DOHH2 (cell line): ENCODE measurements at regions not wholly inside any gene's neighbourhood (a gene's known extent, or its start where the extent isn't known, plus 50 kb on each side); places are given as distances from the start of the nearest gene placed in this dataset.
"Not testable (repeated sequence)": the region's sequence is repeated elsewhere in the genome, so short reads cannot be mapped to it uniquely, and the experiment has no call there.

Experiments
- H3F3A ChIP-seq: fragments of 200-600 bp; sonication (generic), shearing (Covaris generic); 2 replicates; pipeline ENCODE4 v1.6.0; 2016; ENCODE audit warnings: antibody characterized with exemption, mild to moderate bottlenecking; ENCODE audit not compliant: control insufficient read depth, insufficient read depth
- H3K27ac ChIP-seq: fragments of 200-600 bp; sonication (generic); 2 replicates; pipeline ENCODE4 v1.5.1; 2014; ENCODE audit warnings: low read depth, mild to moderate bottlenecking, low read length, moderate library complexity
- H3K27me3 ChIP-seq: fragments of 200-600 bp; sonication (generic); 2 replicates; pipeline ENCODE4 v1.6.1; 2014; ENCODE audit warnings: mild to moderate bottlenecking, low read length, mixed read lengths; ENCODE audit not compliant: control insufficient read depth
- H3K36me3 ChIP-seq: fragments of 200-600 bp; sonication (generic); 2 replicates; pipeline ENCODE4 v1.6.1; 2014; ENCODE audit warnings: mild to moderate bottlenecking, low read length, moderate library complexity, mixed read lengths; ENCODE audit not compliant: control insufficient read depth
- H3K4me1 ChIP-seq: fragments of 200-600 bp; sonication (generic); 2 replicates; pipeline ENCODE4 v1.6.1; 2014; ENCODE audit warnings: mild to moderate bottlenecking, low read length, mixed read lengths; ENCODE audit not compliant: control insufficient read depth
- H3K4me2 ChIP-seq: fragments of 200-600 bp; sonication (generic); 2 replicates; pipeline ENCODE4 v1.6.0; 2014; ENCODE audit warnings: mild to moderate bottlenecking, low read length, moderate library complexity
- H3K4me3 ChIP-seq: fragments of 200-600 bp; sonication (generic); 2 replicates; pipeline ENCODE4 v1.5.1; 2014; ENCODE audit warnings: mild to moderate bottlenecking, low read length, mixed read lengths
- H3K79me2 ChIP-seq: fragments of 200-600 bp; sonication (generic); 2 replicates; pipeline ENCODE4 v1.6.1; 2014; ENCODE audit warnings: mild to moderate bottlenecking, low read length, mixed read lengths; ENCODE audit not compliant: control insufficient read depth
- H3K9me2 ChIP-seq: fragments of 200-600 bp; sonication (generic); replicated peaks from 2 replicates; pipeline ENCODE4 v1.6.1; 2014; ENCODE audit warnings: mild to moderate bottlenecking, low read length, mixed read lengths; ENCODE audit not compliant: control insufficient read depth
- H3K9me3 ChIP-seq: fragments of 200-600 bp; sonication (generic); 2 replicates; pipeline ENCODE4 v1.6.1; 2014; ENCODE audit warnings: antibody characterized with exemption, low read length, mixed read lengths; ENCODE audit not compliant: control insufficient read depth, insufficient read depth
- H4K20me1 ChIP-seq: fragments of 200-600 bp; sonication (generic); 2 replicates; pipeline ENCODE4 v1.6.0; 2014; ENCODE audit warnings: low read depth, mild to moderate bottlenecking, antibody characterized with exemption, low read length, moderate library complexity; ENCODE audit not compliant: control insufficient read depth, insufficient read depth
- CTCF ChIP-seq: fragments of 200-600 bp; sonication (generic); IDR thresholded peaks from one replicate; pipeline ENCODE4 v1.5.1; 2014; ENCODE audit warnings: antibody characterized with exemption, mild to moderate bottlenecking, low read depth, low read length; ENCODE audit not compliant: poor library complexity, severe bottlenecking
- EZH2phosphoT487 ChIP-seq: fragments of 200-600 bp; sonication (generic); IDR thresholded peaks from 2 replicates; pipeline ENCODE4 v1.6.1; 2017; ENCODE audit warnings: borderline replicate concordance, mild to moderate bottlenecking, antibody characterized with exemption, low read length, moderate library complexity, mixed read lengths

DNA sequence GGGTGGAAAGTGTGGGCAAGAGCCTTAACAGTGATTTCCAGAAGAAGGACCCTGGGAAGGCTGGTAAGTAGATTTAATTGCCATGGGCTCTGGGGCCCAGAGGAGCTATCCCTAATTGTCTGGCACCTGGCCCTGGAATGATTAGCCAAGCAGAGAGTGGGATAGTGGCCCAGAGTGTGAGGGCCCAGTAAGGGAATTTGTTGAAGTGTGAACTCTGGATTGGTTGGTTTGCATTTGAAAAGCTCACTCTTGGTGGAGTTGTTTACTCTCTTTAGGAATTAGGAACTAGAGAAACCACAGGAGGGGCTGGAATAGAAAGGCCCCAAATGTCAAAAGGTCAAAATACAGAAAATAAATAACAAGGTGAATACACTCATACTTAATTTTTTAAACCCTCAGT lies 207.1 kb downstream of the GABRG2 start:
- H3K79me2 ChIP-seq, result no peaks in the 10 kb centered on the region
- H3K27me3 ChIP-seq, result no peaks in the 10 kb centered on the region
- H3K9me3 ChIP-seq, result no peaks in the 10 kb centered on the region
- TF ChIP-seq CTCF, result no peak
- TF ChIP-seq EZH2phosphoT487, result no peak
- no peak overlapping the region for H3K27ac ChIP-seq
- no peaks in the 10 kb centered on the region for H3K36me3 ChIP-seq
- no peaks in the 10 kb centered on the region for H3K4me1 ChIP-seq
- H3K9me2 ChIP-seq, result no peaks in the 10 kb centered on the region
- no peak overlapping the region for H3K4me2 ChIP-seq
- no peaks in the 10 kb centered on the region for H3F3A ChIP-seq
- no peak overlapping the region for H3K4me3 ChIP-seq
- no peaks in the 10 kb centered on the region for H4K20me1 ChIP-seq

- H3K4me3 ChIP-seq, H3K4me2 ChIP-seq, H3K9me2 ChIP-seq, H3K9me3 ChIP-seq, H3K27me3 ChIP-seq, H3K27ac ChIP-seq, H3F3A ChIP-seq, H3K36me3 ChIP-seq, H4K20me1 ChIP-seq, H3K4me1 ChIP-seq, H3K79me2 ChIP-seq: not testable (repeated sequence)
These were observed 207.8 kb downstream of the GABRG2 start for GRCh38 chr5:162275387-162275786.

DNA sequence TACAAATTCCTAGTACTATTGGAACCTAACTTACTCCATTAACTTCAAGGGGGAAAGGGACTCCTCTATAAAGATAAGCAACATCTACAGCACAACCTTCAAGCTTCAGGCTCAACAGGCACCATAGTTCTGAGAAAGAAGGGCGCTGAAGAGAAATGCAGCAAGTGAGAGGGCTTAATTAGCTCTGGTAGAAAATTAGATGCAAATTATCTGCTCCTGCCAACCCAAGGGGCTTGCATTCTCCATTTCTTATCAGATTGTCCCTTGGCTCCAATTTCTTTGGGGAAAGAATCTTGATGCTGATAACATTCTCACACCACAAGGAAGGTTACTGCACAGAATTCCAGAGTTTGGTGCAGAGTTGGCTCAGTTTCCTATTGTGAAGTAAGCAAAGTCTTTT lies 214.6 kb downstream of the GABRG2 start:
- Histone ChIP-seq H3F3A (no peaks in the 10 kb centered on the region), H3K79me2 (no peaks in the 10 kb centered on the region), H3K4me1 (no peaks in the 10 kb centered on the region), H3K9me3 (no peaks in the 10 kb centered on the region), H3K4me3 (no peak overlapping the region), H3K36me3 (no peaks in the 10 kb centered on the region), H3K27me3 (no peaks in the 10 kb centered on the region), H3K27ac (no peak overlapping the region), H4K20me1 (no peaks in the 10 kb centered on the region), H3K9me2 (no peaks in the 10 kb centered on the region), H3K4me2 (no peak overlapping the region)
- TF ChIP-seq CTCF, result no peak
- TF ChIP-seq EZH2phosphoT487, result no peak

- no peaks in the 10 kb centered on the region for H3F3A ChIP-seq
- H3K4me2 ChIP-seq, result no peak overlapping the region
- H3K9me3 ChIP-seq, result no peaks in the 10 kb centered on the region
These were observed 216.0 kb downstream of the GABRG2 start for GRCh38 chr5:162283609-162284008.

More at GRCh38 chr5:162283609-162284008, 216.0 kb downstream of the GABRG2 start:
- no peaks in the 10 kb centered on the region for H3K9me2 ChIP-seq
- H3K27ac ChIP-seq, result no peak overlapping the region
- no peaks in the 10 kb centered on the region for H3K79me2 ChIP-seq
- no peaks in the 10 kb centered on the region for H3K27me3 ChIP-seq
- H3K4me3 ChIP-seq, result no peak overlapping the region
- H3K4me1 ChIP-seq, result no peaks in the 10 kb centered on the region
- no peak for TF ChIP-seq EZH2phosphoT487
- no peak for TF ChIP-seq CTCF
- H3K36me3 ChIP-seq, result no peaks in the 10 kb centered on the region
- H4K20me1 ChIP-seq, result no peaks in the 10 kb centered on the region
